GM12878 (cell line): ENCODE measurements at regions not wholly inside any gene's neighbourhood (a gene's known extent, or its start where the extent isn't known, plus 50 kb on each side); places are given as distances from the start of the nearest gene placed in this dataset.

ENCODE experiments used
- CBX3 ChIP-seq: fragments of 200-600 bp; sonication (generic); IDR thresholded peaks from 2 replicates; pipeline ENCODE4 v1.6.1; 2016; ENCODE audit warnings: low read depth, borderline replicate concordance
- CREB1 ChIP-seq: IDR thresholded peaks from 2 replicates; pipeline ENCODE4 v1.6.1; 2012; ENCODE audit warnings: low read depth, mild to moderate bottlenecking, inconsistent platforms
- CTCF ChIP-seq, 3 experiments: IDR thresholded peaks in 2 of 3; conservative IDR thresholded peaks in 1 of 3; 2 replicates each; pipeline ENCODE4 v1.5.1; 2011; ENCODE audit warnings: low read depth in 3 of 3, low read length in 3 of 3, mild to moderate bottlenecking in 3 of 3, control low read depth in 2 of 3, moderate library complexity in 2 of 3, inconsistent platforms in 1 of 3, mixed read lengths in 1 of 3; ENCODE audit not compliant: control insufficient read depth in 2 of 3, insufficient read depth in 1 of 3; ENCODE audit errors: extremely low read depth in 1 of 3
- POLR2AphosphoS5 ChIP-seq: IDR thresholded peaks from 2 replicates; pipeline ENCODE4 v1.6.1; 2011; ENCODE audit warnings: mild to moderate bottlenecking, low read length, inconsistent platforms

DNA sequence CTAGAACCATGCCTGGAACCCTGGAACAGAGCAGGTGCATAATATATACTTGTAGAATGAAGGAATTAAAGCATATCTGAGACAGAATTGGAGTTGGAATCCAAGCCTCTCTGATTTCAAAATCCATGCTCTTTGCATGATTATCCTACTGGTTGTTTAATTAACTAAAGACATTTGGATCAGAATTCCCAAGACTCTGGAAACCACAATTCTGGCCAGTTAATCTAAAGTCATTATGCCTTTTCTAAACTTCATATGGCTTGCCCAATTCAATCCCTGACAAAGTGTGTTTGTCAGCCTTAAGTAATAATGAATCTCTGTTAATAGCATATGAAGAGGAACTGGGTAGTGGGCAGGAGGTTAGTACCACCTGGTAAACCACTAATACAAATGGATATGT, 422.6 kb downstream of the ATP23 start:
- TF ChIP-seq POLR2AphosphoS5 = no peak
- TF ChIP-seq CTCF (IDR thresholded peaks at IDR 0.05 in 2 of 3, conservative IDR thresholded peaks at IDR 0.05 in 1 of 3; ENCODE audit: control insufficient read depth in 2 of 3, extremely low read depth in 1 of 3, insufficient read depth in 1 of 3, low read depth in 3 of 3, low read length in 3 of 3) = no peak
- no peak for TF ChIP-seq CREB1
- TF ChIP-seq CBX3 = no peak
